ENCODE measurements at regions not wholly inside any gene's neighbourhood (a gene's known extent, or its start where the extent isn't known, plus 50 kb on each side); places are given as distances from the start of the nearest gene placed in this dataset.

GRCh38 chr19:31625575-31625974, 276.3 kb upstream of the TSHZ3 start:
- H3F3A ChIP-seq (replicated peaks; ENCODE audit: insufficient read depth): no peaks in the 10 kb centered on the region
- no peaks in the 10 kb centered on the region for H3K9me2 ChIP-seq
- ChIA-PET POLR2A (no interaction called here), CTCF (interaction anchor here (1.0 kb wide), 1 partner anchor 13 kb away, joined by 3 read pairs; no protein-coding TSS in a partner anchor)
- no peaks in the 10 kb centered on the region for H3K27me3 ChIP-seq (ENCODE audit: insufficient read depth)
- no peak overlapping the region for H3K9ac ChIP-seq
- H3K9me3 ChIP-seq: no peaks in the 10 kb centered on the region
- H3K27ac ChIP-seq (ENCODE audit: low read depth in 2 of 2, low read length in 1 of 2): no peak overlapping the region
- H4K20me1 ChIP-seq (ENCODE audit: insufficient read depth): no peaks in the 10 kb centered on the region
- no peaks in the 10 kb centered on the region; a peak in 1 of 4 replicates for H3K4me1 ChIP-seq (ENCODE audit: control insufficient read depth in 1 of 2, insufficient read depth in 2 of 2, low read depth in 1 of 2, low read length in 1 of 2)
- no peak overlapping the region for H2AFZ ChIP-seq (ENCODE audit: low read depth)
- H3K4me3 ChIP-seq (ENCODE audit: low read depth in 2 of 2, low read length in 1 of 2): no peak overlapping the region
- WGBS (ENCODE audit: low lambda C conversion rate): 7% methylated on average over 1 of the region's 1 CpG
- H3K79me2 ChIP-seq (ENCODE audit: insufficient read depth): no peaks in the 10 kb centered on the region
- no peak overlapping the region for H3K4me2 ChIP-seq
- no peaks in the 10 kb centered on the region for H3K36me3 ChIP-seq (replicated peaks in 1 of 2; ENCODE audit: control insufficient read depth in 1 of 2, insufficient read depth in 2 of 2, low read length in 1 of 2)
- DNase-seq: no peak
- TF ChIP-seq FOXM1 (IDR thresholded peaks at IDR 0.05; ENCODE audit: low read depth): no peak

- no peak for TF ChIP-seq TEAD4 (IDR thresholded peaks at IDR 0.05; ENCODE audit: borderline replicate concordance, insufficient read depth)
- no peak for TF ChIP-seq MEF2A (IDR thresholded peaks at IDR 0.05; ENCODE audit: borderline replicate concordance, low read depth)
- no peak for TF ChIP-seq TAF1 (IDR thresholded peaks at IDR 0.05; ENCODE audit: borderline replicate concordance, low read depth, low read length)
- TF ChIP-seq CHD2 (IDR thresholded peaks at IDR 0.05; ENCODE audit: low read length, partially characterized antibody): no peak
- no peak for TF ChIP-seq USF2 (IDR thresholded peaks at IDR 0.05; ENCODE audit: borderline replicate concordance, low read depth, low read length)
- no peak for TF ChIP-seq POLR2AphosphoS5 (IDR thresholded peaks at IDR 0.05; ENCODE audit: low read depth, low read length)
- no peak for TF ChIP-seq ZBTB33 (IDR thresholded peaks at IDR 0.05; ENCODE audit: borderline replicate concordance, low read depth)
- no peak for TF ChIP-seq JUND (IDR thresholded peaks at IDR 0.05)
- no peak for TF ChIP-seq FOXM1 (IDR thresholded peaks at IDR 0.05; ENCODE audit: low read depth)
- no peak for TF ChIP-seq MAX (IDR thresholded peaks at IDR 0.05; ENCODE audit: low read depth)
- TF ChIP-seq TCF12 (IDR thresholded peaks at IDR 0.05): no peak
- TF ChIP-seq ELF1 (IDR thresholded peaks at IDR 0.05): no peak
- TF ChIP-seq SIN3A (IDR thresholded peaks at IDR 0.05; ENCODE audit: borderline replicate concordance, low read depth, low read length): no peak
- no peak for TF ChIP-seq NRF1 (IDR thresholded peaks at IDR 0.05; ENCODE audit: low read depth, low read length)
- no peak for TF ChIP-seq NFIC (IDR thresholded peaks at IDR 0.05; ENCODE audit: borderline replicate concordance)
- no peak for TF ChIP-seq YY1 (IDR thresholded peaks at IDR 0.05; ENCODE audit: low read depth)
- no peak for TF ChIP-seq RCOR1 (IDR thresholded peaks at IDR 0.05; ENCODE audit: low read length)
- Histone ChIP-seq H3K4me1 (ENCODE audit: control insufficient read depth in 1 of 2, insufficient read depth in 2 of 2, low read depth in 1 of 2, low read length in 1 of 2) (no peaks in the 10 kb centered on the region; a peak in 1 of 4 replicates), H3K27ac (ENCODE audit: low read depth in 2 of 2, low read length in 1 of 2) (no peak overlapping the region), H2AFZ (ENCODE audit: low read depth) (no peak overlapping the region), H3K9me3 (no peaks in the 10 kb centered on the region), H3F3A (replicated peaks; ENCODE audit: insufficient read depth) (no peaks in the 10 kb centered on the region), H4K20me1 (ENCODE audit: insufficient read depth) (no peaks in the 10 kb centered on the region), H3K9me2 (no peaks in the 10 kb centered on the region), H3K27me3 (ENCODE audit: insufficient read depth) (no peaks in the 10 kb centered on the region), H3K79me2 (ENCODE audit: insufficient read depth) (no peaks in the 10 kb centered on the region), H3K36me3 (replicated peaks in 1 of 2; ENCODE audit: control insufficient read depth in 1 of 2, insufficient read depth in 2 of 2, low read length in 1 of 2) (no peaks in the 10 kb centered on the region), H3K9ac (no peak overlapping the region), H3K4me3 (ENCODE audit: low read depth in 2 of 2, low read length in 1 of 2) (no peak overlapping the region), H3K4me2 (no peak overlapping the region)
- no peak for DNase-seq
- ChIA-PET POLR2A (no interaction called here), CTCF (no interaction called here)
- 10% methylated on average over 5 of the region's 5 CpGs for WGBS (ENCODE audit: low lambda C conversion rate)
These were observed 277.7 kb upstream of the TSHZ3 start for GRCh38 chr19:31626941-31627340.

All from SK-N-SH (cell line).